ACC112 (cell line): ENCODE measurements at regions not wholly inside any gene's neighbourhood (a gene's known extent, or its start where the extent isn't known, plus 50 kb on each side); places are given as distances from the start of the nearest gene placed in this dataset.
A peak's percentile ranks its signal among the peaks of the same experiment; 100 is the strongest.

Source experiments
- H2AFZ ChIP-seq: fragments of 200-600 bp; sonication (generic); one replicate; pipeline ENCODE4 v1.6.0; 2017; ENCODE audit warnings: antibody characterized with exemption, low read length; ENCODE audit not compliant: unreplicated experiment
- H3K27ac ChIP-seq: fragments of 200-600 bp; sonication (generic); 2 replicates; pipeline ENCODE4 v1.5.1; 2014; ENCODE audit warnings: low read depth, mild to moderate bottlenecking, antibody characterized with exemption, low read length, moderate library complexity
- H3K27me3 ChIP-seq: fragments of 200-600 bp; sonication (generic); 2 replicates; pipeline ENCODE4 v1.6.1; 2014; ENCODE audit warnings: mild to moderate bottlenecking, antibody characterized with exemption, low read length, moderate library complexity, mixed read lengths; ENCODE audit not compliant: insufficient read depth
- H3K36me3 ChIP-seq: fragments of 200-600 bp; sonication (generic); 2 replicates; pipeline ENCODE4 v1.6.1; 2016; ENCODE audit warnings: mild to moderate bottlenecking, antibody characterized with exemption, low read length, moderate library complexity, mixed read lengths; ENCODE audit not compliant: insufficient read depth
- H3K4me1 ChIP-seq: fragments of 200-600 bp; sonication (generic); one replicate; pipeline ENCODE4 v1.6.1; 2016; ENCODE audit warnings: low read length, mixed read lengths; ENCODE audit not compliant: insufficient read depth, unreplicated experiment, control insufficient read depth
- H3K4me3 ChIP-seq: fragments of 200-600 bp; sonication (generic); 2 replicates; pipeline ENCODE4 v1.5.1; 2014; ENCODE audit warnings: mild to moderate bottlenecking, low read depth, low read length
- H3K79me2 ChIP-seq: fragments of 200-600 bp; sonication (generic); one replicate; pipeline ENCODE4 v1.6.0; 2016; ENCODE audit warnings: low read length; ENCODE audit not compliant: control insufficient read depth, unreplicated experiment, insufficient read depth

DNA sequence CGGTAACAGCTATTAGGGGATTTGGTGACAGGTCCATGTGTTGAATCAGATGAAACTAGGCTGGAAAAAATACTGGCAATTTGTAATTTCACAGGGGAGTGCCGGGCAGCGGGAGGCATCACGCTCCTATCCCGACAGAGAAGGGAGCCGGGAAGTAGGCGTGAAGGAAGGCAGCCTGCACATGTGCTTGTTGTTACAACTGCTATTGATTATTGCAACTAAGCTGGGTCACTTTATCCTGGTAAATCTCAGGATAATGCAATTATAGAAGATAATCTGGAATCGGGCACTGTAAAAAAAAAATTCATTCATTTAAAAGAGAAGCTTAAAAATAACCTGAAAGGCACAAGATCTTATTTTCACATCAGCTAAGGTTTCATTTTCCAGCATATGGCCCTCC, 180.6 kb downstream of the FOXL1 start:
- Histone ChIP-seq H3K4me1 (peaks cover 12% of the 10 kb centered on the region), H2AFZ (no peak overlapping the region), H3K27ac (no peak overlapping the region), H3K27me3 (no peaks in the 10 kb centered on the region), H3K79me2 (no peaks in the 10 kb centered on the region), H3K4me3 (no peak overlapping the region), H3K36me3 (no peaks in the 10 kb centered on the region)

DNA sequence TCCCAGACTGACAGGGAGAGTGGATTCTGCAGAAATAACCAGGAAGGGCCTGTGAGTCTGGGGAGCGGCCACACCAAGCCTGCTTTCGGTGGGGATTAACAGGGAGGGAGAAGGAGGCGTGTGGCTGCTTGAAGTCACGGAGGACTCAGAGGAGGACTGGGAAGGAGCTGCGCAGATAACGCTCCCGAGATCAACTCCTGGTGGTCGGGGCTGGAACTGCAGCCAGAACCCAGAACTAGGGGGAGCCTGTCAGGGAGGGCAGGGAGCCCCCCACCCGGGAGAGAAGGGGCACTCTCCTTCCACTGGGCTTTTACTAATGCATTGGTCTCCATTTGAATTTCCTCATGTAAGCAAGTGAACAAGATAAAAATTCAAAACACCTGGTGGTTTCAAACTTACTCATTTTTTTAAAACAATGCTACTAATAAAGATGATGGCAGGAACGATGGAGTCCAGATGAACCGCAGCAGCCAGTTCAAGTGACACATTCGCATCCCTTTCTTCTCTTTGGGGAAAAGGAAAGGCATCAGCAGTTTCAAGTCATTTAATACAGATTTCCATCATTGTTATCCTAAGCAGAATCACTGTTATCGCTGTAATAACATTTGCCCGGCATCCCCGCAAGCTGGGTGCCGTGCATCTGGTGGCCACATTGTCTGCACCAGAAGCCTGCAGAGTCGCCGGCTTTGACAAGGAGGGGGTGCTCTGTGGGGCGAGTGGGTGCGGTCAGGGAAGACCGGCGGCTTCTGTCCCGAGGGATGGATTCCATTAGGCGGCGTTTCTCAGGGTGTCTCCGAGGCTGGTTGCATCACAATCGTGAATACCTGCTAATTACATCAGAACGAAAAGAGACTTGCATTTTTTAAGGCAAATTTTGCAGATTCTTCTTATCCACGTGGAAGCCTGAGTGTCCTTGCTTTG, 183.0 kb downstream of the FOXL1 start:
- H3K27me3 ChIP-seq = no peaks in the 10 kb centered on the region
- peak overlapping the region; percentile 70 for H3K4me3 ChIP-seq
- H3K4me1 ChIP-seq = peaks cover 9% of the 10 kb centered on the region
- H3K36me3 ChIP-seq = no peaks in the 10 kb centered on the region
- H3K27ac ChIP-seq = peak overlapping the region; percentile 7
- no peaks in the 10 kb centered on the region for H3K79me2 ChIP-seq
- H2AFZ ChIP-seq = peak overlapping the region; percentile 32

DNA sequence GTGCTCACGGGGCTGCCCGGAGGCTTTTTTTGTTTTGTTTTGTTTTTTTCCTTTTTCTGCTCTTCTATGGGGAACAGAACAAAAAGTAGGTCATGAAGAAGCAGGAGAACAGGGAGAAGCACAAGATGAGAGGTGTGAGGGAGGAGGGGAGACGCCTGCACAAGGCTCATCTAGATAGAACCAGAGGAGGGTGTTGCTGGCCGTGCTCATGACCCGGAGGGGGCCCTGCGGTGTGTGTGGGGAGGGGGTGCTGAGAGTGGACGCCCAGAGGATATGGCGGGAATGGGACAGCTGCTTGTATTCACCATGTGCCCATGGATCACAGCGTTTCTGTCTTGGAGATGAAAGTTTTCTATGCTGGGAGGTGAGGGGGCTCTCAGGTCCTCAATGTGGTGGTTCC, 183.7 kb downstream of the FOXL1 start:
- Histone ChIP-seq H3K79me2 (no peaks in the 10 kb centered on the region), H3K27me3 (no peaks in the 10 kb centered on the region), H3K4me1 (peaks cover 5% of the 10 kb centered on the region), H3K27ac (0 out of 2 replicates have a peak overlapping the region, but pooled peaks have one; percentile 7), H3K4me3 (peak overlapping the region; percentile 70), H2AFZ (peak overlapping the region; percentile 32), H3K36me3 (no peaks in the 10 kb centered on the region)

DNA sequence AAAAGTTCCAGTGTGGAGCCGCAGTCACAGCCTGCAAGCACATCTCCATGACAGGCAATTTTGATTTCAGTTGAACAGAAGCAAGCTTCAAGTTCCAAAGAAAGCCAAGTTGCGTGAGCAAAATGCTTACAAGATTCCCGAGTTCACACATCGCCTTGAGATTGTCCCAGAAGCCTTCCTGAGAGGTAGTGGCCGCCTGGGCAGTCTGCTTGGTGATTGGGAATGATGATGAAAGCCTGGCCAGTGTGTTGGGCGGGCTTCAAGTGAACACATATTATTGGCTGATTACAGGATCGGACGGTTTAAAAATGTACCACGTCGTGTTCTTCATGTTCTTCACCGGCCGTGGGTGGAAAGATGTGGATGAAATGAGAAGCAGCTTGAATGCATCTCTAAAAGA, 185.5 kb downstream of the FOXL1 start:
- no peak overlapping the region for H3K4me3 ChIP-seq
- no peak overlapping the region for H3K27ac ChIP-seq
- H3K36me3 ChIP-seq = no peaks in the 10 kb centered on the region
- H3K4me1 ChIP-seq = peaks cover 7% of the 10 kb centered on the region
- no peak overlapping the region for H2AFZ ChIP-seq
- H3K79me2 ChIP-seq = no peaks in the 10 kb centered on the region
- no peaks in the 10 kb centered on the region for H3K27me3 ChIP-seq

DNA sequence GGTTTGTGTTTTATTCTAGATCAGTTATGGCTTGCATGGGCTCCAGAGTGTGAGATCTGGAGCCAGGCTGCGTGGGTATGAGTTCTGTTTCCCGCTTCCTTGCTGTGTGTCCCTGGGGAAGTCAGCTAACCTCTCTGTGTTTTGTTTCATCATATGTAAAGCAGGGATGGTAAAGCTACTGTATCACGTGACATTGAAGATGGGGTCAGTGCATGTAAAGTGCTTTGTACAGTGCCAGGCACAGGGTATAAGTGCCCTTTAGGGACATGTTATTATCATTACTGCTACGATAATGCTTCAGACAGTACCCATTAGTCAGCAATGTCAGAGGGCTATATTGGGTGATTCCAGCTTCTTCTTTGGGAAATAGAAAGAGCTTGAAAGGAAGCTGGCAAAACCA, 186.2 kb downstream of the FOXL1 start:
- no peaks in the 10 kb centered on the region for H3K36me3 ChIP-seq

DNA sequence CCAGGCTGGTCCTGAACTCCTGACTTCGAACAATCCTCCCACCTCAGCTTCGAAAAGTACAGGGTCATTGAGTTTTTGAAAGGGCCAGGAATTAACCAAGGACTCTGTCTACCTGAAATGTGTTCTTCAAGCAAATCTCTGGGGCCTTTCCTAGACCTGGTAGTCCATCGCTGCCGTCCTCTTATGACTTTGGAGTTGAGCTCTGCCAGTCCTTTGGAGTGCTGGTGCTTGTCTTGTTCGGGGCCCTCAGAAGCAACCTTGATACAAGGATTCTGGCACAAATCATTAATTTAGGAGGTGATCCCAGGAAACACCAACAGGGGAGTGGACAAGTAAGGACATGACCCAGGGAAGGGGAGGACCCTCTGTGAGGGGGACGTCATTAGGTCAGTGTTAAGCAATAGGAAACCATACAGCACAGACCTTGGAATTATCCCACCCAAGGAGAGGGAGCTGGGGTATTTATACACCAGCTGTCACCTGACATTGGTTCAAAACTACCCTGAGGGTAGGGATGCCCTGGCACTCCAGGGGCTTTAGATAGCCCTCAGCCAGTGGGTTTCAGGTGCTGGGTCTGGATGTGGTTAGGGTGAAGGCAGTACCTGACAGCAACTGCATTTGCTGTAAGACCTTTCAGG, 187.2 kb downstream of the FOXL1 start:
- Histone ChIP-seq H3K4me3 (no peak overlapping the region), H3K27me3 (no peaks in the 10 kb centered on the region), H3K36me3 (no peaks in the 10 kb centered on the region), H3K4me1 (peaks cover 17% of the 10 kb centered on the region), H3K79me2 (no peaks in the 10 kb centered on the region), H3K27ac (no peak overlapping the region), H2AFZ (no peak overlapping the region)

More for the DNA sequence above, 186.2 kb downstream of the FOXL1 start:
- no peak overlapping the region for H3K4me3 ChIP-seq
- no peak overlapping the region for H3K27ac ChIP-seq
- no peak overlapping the region for H2AFZ ChIP-seq
- H3K79me2 ChIP-seq = no peaks in the 10 kb centered on the region
- peaks cover 15% of the 10 kb centered on the region for H3K4me1 ChIP-seq
- no peaks in the 10 kb centered on the region for H3K27me3 ChIP-seq

DNA sequence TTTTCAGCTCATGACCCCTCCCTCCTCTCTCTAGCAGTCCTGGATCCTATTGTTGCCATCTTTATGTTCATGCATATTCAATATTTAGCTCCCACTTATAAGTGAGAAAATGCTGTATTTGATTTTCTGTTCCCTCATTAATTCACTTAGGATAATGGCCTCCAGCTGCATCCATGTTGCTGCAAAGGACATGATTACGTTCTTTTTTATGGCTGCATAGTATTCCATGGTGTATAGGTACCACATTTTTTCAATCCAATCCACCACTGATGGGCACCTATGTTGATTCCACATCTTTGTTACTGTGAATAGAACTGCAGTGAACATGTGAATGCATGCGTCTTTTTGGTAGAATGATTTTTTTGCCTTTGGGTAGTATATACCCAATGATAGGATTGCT, 188.4 kb downstream of the FOXL1 start:
- Histone ChIP-seq H3K27ac (no peak overlapping the region), H3K4me3 (no peak overlapping the region), H3K27me3 (no peaks in the 10 kb centered on the region), H2AFZ (no peak overlapping the region), H3K36me3 (no peaks in the 10 kb centered on the region), H3K79me2 (no peaks in the 10 kb centered on the region), H3K4me1 (peaks cover 24% of the 10 kb centered on the region)

DNA sequence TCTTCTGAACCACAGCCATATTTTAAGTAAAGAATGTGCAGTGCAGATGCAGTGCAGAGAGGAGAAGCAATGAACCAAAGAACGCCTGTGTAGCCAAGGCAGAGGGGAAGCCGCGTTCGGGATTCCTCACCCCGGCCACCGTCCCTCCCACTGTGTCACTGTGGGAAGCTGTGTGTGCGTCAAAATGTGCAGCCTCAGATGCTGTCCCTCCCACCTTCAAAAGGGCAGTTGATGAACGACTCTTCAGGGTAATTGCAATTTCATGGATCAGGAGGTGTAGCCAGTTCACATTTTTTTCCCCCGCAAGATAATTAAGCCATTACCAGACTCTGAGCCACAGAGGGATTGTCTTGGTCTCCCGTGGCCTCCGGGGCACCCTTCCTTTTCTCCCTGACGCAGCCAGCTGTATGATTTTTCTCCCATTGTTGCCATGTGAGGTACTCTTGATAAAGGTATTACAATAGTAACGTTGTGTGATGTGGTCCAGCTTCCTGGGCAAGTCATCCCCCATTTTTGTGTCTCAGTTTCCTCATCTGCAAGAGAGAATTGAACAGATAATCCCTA, 190.0 kb downstream of the FOXL1 start:
- H3K4me3 ChIP-seq = no peak overlapping the region
- no peaks in the 10 kb centered on the region for H3K36me3 ChIP-seq
- no peak overlapping the region for H2AFZ ChIP-seq
- H3K79me2 ChIP-seq = no peaks in the 10 kb centered on the region
- peaks cover 35% of the 10 kb centered on the region for H3K4me1 ChIP-seq
- no peak overlapping the region for H3K27ac ChIP-seq
- H3K27me3 ChIP-seq = no peaks in the 10 kb centered on the region

DNA sequence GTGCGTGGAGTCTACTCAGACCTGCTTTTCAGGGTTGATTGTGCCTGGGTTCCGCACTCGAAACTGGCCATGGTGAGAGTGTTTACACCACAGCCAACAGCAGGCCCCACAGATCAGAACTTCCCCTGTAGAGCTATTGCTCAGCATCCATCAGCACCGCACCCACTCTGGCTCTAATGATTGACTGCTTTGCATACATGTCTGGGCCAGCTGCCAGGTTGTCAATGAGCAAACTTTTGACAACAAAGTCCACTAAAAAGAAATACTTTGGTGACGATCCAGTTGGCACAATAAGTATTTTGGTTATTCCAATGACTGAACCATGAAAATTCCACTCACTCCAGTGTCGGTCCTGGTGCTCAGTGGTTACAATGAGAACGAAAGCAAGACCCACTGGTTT, 190.7 kb downstream of the FOXL1 start:
- Histone ChIP-seq H3K27ac (peak overlapping the region; percentile 55; the same call in 1 of the 2 replicates), H3K79me2 (no peaks in the 10 kb centered on the region), H3K4me1 (peaks cover 41% of the 10 kb centered on the region), H3K4me3 (0 out of 2 replicates have a peak overlapping the region, but pooled peaks have one; percentile 24), H3K36me3 (no peaks in the 10 kb centered on the region), H2AFZ (no peak overlapping the region), H3K27me3 (no peaks in the 10 kb centered on the region)

DNA sequence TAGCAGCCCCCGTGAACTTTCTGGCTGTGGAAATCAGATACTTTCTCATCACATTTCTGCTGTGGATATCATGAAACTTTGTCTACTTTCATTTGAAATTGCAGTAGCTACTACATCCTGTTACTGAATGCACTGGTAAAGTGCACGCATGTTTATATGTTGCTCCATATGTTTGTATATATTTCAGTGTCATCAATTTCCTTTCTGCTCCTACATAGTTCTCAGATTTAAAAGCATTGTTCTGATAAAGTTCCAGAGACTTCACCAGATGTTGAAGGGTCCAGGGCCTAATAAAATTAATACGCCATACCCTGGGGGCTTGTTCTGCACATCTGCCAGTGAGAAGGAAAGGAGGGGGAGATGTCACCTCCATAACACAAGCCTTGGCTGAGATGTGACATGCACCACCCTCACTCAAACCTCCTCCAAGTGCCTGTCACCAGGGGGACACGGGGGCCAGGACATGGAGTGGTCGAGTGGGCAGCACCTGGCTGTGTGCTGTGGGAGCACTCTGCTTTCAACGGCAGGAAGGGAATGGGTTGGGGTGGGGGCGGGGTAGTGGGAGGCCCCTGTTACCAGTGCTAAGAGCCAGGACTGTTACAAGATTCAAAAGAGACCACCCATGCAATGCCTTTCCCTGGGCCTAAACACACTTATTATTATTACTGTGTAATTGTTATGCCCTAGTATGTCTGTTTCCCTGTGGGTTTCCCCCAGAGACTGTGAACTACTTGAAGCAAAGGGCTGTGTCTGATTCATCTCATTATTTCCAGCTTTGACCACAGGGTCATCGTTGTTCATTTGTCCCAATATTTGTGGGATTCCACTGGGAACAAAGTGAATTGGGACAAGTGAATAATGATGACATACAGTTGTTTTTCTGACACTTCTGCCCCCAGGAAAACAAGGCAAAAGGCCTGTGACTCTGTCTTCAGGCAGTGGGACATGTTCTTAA, 193.4 kb downstream of the FOXL1 start:
- H3K4me3 ChIP-seq = peak overlapping the region; percentile 46; the same call in 1 of the 2 replicates
- no peaks in the 10 kb centered on the region for H3K36me3 ChIP-seq
- H3K27ac ChIP-seq = peak overlapping the region; percentile 98
- H2AFZ ChIP-seq = no peak overlapping the region
- no peaks in the 10 kb centered on the region for H3K27me3 ChIP-seq
- H3K4me1 ChIP-seq = peaks cover 41% of the 10 kb centered on the region
- H3K79me2 ChIP-seq = no peaks in the 10 kb centered on the region
